GM23338 (cell line): ENCODE measurements at regions not wholly inside any gene's neighbourhood (a gene's known extent, or its start where the extent isn't known, plus 50 kb on each side); places are given as distances from the start of the nearest gene placed in this dataset.

Source experiments
- CREB1 ChIP-seq: fragments of 250-450 bp; sonication (Bioruptor Pico); IDR thresholded peaks from 2 replicates; pipeline ENCODE4 v1.5.0; 2020; ENCODE audit warnings: low read depth, mild to moderate bottlenecking, moderate library complexity
- CTCF ChIP-seq, 2 experiments: fragments of 200-600 bp in 1 of 2; sonication (generic) in 1 of 2; conservative IDR thresholded peaks; 2 replicates each; pipeline versions ENCODE4 v1.5.1 to v1.6.1; 2016 to 2017; ENCODE audit warnings: antibody characterized with exemption in 2 of 2, low read depth in 2 of 2, mild to moderate bottlenecking in 2 of 2, moderate library complexity in 1 of 2
- POLR2AphosphoS5 ChIP-seq: IDR thresholded peaks from 2 replicates; pipeline ENCODE4 v1.6.1; 2016; ENCODE audit warnings: antibody characterized with exemption, low read depth
- ZNF114 ChIP-seq: fragments of 250-450 bp; sonication (Bioruptor Pico); IDR thresholded peaks from 2 replicates; pipeline ENCODE4 v1.5.0; 2020; ENCODE audit warnings: mild to moderate bottlenecking, moderate library complexity
- ZNF331 ChIP-seq: fragments of 250-450 bp; sonication (Bioruptor Pico); IDR thresholded peaks from 2 replicates; pipeline ENCODE4 v1.5.0; 2020; ENCODE audit warnings: low read depth, mild to moderate bottlenecking, moderate library complexity
- TF ChIP-seq, protein P1 (sequence below): fragments of 250-450 bp; sonication (Bioruptor Pico); IDR thresholded peaks from 2 replicates; pipeline ENCODE4 v1.5.0; 2020; ENCODE audit warnings: mild to moderate bottlenecking, moderate library complexity
- TF ChIP-seq, protein P2 (sequence below): IDR thresholded peaks from one replicate; pipeline ENCODE4 v1.6.1; 2018; ENCODE audit warnings: antibody characterized with exemption; ENCODE audit not compliant: unreplicated experiment

DNA sequence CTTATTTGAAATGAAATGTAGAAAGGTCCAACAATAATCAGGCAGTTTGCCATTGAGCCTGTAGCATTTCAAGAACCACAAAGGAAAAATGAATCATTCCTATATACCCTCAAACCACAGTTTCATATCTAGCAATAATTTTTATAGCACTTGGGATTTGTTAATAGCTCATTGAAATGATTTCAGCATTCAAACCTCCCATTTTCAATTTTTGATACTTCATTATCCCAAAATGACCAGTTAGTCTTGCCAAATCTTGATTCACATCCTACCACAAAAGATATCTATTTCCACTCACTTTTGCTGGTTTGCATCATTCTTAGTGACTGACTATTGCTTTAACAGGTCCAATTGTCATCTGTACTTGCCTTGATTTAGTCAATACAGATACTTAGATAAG is 790.1 kb downstream of the TLE1 start (continued):
- TF ChIP-seq, protein P1, sequence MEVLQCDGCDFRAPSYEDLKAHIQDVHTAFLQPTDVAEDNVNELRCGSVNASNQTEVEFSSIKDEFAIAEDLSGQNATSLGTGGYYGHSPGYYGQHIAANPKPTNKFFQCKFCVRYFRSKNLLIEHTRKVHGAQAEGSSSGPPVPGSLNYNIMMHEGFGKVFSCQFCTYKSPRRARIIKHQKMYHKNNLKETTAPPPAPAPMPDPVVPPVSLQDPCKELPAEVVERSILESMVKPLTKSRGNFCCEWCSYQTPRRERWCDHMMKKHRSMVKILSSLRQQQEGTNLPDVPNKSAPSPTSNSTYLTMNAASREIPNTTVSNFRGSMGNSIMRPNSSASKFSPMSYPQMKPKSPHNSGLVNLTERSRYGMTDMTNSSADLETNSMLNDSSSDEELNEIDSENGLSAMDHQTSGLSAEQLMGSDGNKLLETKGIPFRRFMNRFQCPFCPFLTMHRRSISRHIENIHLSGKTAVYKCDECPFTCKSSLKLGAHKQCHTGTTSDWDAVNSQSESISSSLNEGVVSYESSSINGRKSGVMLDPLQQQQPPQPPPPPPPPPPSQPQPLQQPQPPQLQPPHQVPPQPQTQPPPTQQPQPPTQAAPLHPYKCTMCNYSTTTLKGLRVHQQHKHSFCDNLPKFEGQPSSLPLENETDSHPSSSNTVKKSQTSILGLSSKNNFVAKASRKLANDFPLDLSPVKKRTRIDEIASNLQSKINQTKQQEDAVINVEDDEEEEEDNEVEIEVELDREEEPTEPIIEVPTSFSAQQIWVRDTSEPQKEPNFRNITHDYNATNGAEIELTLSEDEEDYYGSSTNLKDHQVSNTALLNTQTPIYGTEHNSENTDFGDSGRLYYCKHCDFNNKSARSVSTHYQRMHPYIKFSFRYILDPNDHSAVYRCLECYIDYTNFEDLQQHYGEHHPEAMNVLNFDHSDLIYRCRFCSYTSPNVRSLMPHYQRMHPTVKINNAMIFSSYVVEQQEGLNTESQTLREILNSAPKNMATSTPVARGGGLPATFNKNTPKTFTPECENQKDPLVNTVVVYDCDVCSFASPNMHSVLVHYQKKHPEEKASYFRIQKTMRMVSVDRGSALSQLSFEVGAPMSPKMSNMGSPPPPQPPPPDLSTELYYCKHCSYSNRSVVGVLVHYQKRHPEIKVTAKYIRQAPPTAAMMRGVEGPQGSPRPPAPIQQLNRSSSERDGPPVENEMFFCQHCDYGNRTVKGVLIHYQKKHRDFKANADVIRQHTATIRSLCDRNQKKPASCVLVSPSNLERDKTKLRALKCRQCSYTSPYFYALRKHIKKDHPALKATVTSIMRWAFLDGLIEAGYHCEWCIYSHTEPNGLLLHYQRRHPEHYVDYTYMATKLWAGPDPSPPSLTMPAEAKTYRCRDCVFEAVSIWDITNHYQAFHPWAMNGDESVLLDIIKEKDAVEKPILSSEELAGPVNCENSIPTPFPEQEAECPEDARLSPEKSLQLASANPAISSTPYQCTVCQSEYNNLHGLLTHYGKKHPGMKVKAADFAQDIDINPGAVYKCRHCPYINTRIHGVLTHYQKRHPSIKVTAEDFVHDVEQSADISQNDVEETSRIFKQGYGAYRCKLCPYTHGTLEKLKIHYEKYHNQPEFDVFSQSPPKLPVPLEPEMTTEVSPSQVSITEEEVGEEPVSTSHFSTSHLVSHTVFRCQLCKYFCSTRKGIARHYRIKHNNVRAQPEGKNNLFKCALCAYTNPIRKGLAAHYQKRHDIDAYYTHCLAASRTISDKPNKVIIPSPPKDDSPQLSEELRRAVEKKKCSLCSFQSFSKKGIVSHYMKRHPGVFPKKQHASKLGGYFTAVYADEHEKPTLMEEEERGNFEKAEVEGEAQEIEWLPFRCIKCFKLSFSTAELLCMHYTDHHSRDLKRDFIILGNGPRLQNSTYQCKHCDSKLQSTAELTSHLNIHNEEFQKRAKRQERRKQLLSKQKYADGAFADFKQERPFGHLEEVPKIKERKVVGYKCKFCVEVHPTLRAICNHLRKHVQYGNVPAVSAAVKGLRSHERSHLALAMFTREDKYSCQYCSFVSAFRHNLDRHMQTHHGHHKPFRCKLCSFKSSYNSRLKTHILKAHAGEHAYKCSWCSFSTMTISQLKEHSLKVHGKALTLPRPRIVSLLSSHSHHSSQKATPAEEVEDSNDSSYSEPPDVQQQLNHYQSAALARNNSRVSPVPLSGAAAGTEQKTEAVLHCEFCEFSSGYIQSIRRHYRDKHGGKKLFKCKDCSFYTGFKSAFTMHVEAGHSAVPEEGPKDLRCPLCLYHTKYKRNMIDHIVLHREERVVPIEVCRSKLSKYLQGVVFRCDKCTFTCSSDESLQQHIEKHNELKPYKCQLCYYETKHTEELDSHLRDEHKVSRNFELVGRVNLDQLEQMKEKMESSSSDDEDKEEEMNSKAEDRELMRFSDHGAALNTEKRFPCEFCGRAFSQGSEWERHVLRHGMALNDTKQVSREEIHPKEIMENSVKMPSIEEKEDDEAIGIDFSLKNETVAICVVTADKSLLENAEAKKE (CRISPR knock-in tag), result no peak
- TF ChIP-seq, protein P2, sequence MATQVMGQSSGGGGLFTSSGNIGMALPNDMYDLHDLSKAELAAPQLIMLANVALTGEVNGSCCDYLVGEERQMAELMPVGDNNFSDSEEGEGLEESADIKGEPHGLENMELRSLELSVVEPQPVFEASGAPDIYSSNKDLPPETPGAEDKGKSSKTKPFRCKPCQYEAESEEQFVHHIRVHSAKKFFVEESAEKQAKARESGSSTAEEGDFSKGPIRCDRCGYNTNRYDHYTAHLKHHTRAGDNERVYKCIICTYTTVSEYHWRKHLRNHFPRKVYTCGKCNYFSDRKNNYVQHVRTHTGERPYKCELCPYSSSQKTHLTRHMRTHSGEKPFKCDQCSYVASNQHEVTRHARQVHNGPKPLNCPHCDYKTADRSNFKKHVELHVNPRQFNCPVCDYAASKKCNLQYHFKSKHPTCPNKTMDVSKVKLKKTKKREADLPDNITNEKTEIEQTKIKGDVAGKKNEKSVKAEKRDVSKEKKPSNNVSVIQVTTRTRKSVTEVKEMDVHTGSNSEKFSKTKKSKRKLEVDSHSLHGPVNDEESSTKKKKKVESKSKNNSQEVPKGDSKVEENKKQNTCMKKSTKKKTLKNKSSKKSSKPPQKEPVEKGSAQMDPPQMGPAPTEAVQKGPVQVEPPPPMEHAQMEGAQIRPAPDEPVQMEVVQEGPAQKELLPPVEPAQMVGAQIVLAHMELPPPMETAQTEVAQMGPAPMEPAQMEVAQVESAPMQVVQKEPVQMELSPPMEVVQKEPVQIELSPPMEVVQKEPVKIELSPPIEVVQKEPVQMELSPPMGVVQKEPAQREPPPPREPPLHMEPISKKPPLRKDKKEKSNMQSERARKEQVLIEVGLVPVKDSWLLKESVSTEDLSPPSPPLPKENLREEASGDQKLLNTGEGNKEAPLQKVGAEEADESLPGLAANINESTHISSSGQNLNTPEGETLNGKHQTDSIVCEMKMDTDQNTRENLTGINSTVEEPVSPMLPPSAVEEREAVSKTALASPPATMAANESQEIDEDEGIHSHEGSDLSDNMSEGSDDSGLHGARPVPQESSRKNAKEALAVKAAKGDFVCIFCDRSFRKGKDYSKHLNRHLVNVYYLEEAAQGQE, result no peak
- TF ChIP-seq CTCF (conservative IDR thresholded peaks at IDR 0.05; ENCODE audit: low read depth in 2 of 2) (no peak), POLR2AphosphoS5 (no peak), CREB1 (CRISPR knock-in tag) (no peak), ZNF331 (CRISPR knock-in tag) (no peak), ZNF114 (CRISPR knock-in tag) (no peak)
